DMS114 treated with DMSO at 0.1 percent for 48 hours (cell line): ENCODE measurements at regions not wholly inside any gene's neighbourhood (a gene's known extent, or its start where the extent isn't known, plus 50 kb on each side); places are given as distances from the start of the nearest gene placed in this dataset.
"Not testable (repeated sequence)": the region's sequence is repeated elsewhere in the genome, so short reads cannot be mapped to it uniquely, and the experiment has no call there.

Source experiments
- DNase-seq: peaks from one replicate; lab custom pipeline; 2025; ENCODE audit not compliant: unreplicated experiment; lab: John Stamatoyannopoulos, UW

DNA sequence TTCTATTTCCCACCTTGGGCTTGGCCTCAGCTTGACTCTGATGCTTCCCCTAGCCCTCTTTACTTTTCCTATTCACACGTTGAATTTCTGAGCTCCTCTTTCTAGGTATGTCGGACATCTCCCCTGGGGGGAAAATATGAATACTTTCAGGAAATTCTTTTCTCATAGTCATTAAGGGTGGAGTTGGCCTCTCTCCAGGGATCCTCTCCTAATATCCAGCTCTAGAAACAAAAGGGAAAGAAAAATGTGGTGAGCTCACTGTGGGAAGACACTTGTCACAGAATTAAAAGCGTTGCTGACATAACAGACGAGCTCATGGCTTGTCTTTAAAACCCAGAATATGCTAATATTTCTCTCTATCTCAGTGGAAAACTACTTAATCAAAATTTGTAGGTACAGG lies 132.7 kb upstream of the MEX3C start:
- DNase-seq: no peak

GRCh38 chr18:51330739-51331138 lies 133.3 kb upstream of the MEX3C start:
- DNase-seq: no peak

- no peak for DNase-seq
Observed at GRCh38 chr18:51337406-51337805, 139.9 kb upstream of the MEX3C start.

DNA sequence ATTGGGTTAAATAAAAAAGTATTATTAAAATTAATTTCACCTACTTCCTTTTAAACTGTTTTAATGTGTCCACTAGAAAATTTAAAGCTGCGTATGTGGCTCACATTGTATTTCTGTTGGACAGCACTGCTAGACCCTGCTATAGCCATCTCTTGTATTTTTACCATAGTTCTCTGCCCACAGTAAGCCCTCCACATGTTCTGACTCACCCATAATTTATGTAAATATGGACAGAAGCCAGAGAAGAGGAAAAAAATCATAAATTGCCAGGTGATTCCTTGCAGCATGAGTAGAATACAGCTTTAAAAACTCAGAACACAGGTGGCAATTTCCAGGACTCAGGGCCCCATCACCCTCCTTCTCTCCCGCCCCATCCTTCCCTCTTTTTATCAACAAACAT lies 142.4 kb upstream of the MEX3C start:
- no peak for DNase-seq

- no peak for DNase-seq
Observed at GRCh38 chr18:51340332-51340731, 142.9 kb upstream of the MEX3C start.

DNA sequence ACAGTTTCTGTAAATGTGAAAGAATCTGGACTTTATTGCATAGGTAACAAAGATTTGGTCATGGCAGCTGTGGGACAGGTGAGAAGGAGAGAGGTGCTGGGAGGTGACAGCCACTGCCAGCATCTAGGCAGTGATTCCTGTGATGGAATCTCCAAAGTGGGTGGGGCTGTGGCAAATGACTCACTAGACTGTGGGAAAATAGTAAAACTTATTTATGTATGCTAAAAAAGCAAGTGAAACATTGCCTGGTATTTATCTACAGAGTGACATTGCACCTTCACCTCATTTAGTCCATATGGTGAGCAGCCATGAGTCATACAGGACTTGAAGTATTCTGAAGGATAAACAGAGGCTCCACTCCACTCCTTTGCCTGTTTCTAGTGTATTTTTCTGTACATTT lies 145.3 kb upstream of the MEX3C start:
- no peak for DNase-seq

DNA sequence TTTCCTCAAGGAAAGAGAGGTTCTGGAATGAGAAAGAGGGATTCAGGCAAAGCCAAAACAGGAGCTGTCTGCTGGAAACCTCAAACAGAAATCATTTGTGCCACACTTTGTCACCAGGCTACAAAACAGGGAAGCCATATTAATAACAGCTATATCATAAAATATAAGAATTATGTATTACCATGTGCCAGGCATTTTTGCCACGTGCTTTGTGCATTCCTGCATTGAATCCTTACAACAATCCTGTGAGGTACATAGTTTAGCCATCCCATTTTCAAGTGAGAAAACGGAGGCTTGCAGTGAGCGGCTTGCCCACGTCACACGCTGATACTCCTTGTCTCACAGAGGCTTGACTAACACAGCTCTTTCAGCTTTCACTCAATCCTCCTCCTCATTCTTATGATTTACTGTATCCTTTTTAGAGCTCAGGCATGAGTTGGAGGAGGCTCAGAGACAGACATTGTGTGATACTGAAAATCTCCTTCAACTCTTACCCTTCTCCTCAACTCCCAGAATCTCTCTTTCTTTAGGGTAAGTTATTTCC lies 148.4 kb upstream of the MEX3C start:
- no peak for DNase-seq

DNA sequence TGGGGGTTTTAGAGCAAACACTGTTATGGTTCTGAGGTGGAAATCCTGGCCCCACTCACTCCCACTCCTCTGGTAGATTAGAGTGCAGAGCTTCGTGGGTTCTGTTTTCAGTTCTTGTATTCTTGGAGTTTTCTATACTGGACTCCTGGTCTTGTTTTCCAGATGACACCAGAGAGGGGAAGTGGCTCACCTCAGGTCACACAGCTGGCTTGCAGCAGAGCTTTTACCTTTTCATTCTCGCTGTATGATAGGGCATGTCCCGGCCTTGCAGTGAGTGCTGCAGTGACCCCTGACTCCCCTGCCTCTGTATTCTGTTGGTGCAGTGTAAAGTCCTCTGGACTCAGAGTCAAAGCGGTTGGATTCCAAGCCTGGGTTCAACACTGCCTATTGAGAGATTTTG lies 148.9 kb upstream of the MEX3C start:
- DNase-seq: no peak

- no peak for DNase-seq
Observed at GRCh38 chr18:51350081-51350480, 152.6 kb upstream of the MEX3C start.

- DNase-seq: no peak
Observed at GRCh38 chr18:51355841-51356240, 158.4 kb upstream of the MEX3C start.

GRCh38 chr18:51360301-51360700 lies 162.8 kb upstream of the MEX3C start:
- DNase-seq: not testable (repeated sequence)

DNA sequence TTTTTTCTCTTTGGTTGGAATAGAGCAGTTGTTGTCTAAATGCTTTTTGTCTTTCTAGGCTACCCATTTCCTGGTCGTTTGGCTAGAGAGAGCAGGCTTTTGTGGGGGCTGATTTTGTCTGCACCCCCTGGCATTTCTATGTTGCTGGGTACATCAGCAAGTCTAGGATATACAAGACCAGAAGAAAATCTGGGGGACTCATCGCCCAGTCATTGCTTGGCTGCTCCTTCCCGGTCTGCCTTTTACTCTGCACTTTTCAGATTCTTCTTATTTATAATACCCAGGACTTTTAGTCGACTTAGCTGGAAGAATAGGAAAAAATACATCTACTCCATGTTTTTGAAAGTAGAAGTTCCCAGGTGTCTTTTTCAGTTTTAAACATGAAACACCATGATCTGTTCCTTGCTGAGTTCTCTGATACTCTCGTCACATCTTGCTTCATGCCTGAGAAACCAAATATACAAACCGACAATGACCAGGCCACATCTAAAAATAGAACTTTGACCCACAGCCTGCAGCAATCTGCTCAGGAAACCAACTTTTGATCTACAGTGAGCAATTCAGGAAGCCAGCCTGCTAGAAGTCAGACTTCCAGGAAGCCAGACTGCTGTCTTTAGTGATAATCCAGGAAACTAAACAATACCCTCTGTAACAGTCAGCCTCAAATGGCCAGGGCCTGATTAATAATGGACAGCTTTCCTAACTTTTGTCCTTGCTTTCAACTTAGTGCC lies 163.8 kb upstream of the MEX3C start:
- no peak for DNase-seq

GRCh38 chr18:51363384-51363783 lies 165.9 kb upstream of the MEX3C start:
- no peak for DNase-seq

- DNase-seq: no peak
Observed at GRCh38 chr18:51370996-51371395, 173.5 kb upstream of the MEX3C start.

- DNase-seq: no peak
Observed at GRCh38 chr18:51371929-51372328, 174.4 kb upstream of the MEX3C start.

DNA sequence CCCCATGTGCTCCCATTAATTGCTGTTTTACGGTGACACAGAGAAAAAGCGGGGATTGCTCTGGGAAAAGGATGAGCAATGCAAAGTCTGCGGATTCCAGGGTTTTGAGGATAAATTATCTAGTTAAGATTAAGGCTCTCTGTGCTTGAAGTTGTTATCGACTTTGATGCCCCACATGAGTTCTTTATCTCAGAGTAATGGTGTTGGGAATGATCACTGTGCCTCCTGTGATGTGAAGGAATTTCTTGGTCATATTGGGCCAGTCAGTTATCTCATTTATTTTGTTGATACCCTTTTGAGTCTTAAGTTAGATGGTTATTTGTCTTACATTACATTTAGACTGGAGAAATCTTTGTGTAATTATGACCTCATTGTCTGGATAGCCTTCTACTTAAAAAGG lies 184.6 kb upstream of the MEX3C start:
- no peak for DNase-seq

DNA sequence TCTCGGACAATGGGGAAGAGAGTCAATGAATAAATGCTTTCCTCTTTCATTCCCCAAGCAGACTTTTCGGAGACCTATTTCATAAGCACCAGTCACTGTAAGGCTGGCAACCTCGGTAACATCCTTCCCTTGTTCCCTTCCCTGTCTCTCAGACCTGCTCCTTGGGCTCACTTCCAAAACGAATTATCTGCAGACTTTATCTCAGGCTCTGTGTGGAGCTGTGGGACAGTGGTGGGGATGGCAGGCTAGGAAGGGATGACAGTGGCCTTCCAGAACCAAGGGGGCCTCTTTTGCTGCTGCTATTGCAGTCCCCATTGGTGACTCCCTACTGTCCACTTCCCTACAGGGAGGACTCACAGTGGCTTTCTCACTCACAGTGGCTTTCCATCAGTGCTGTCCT lies 185.6 kb upstream of the MEX3C start:
- DNase-seq: no peak

DNA sequence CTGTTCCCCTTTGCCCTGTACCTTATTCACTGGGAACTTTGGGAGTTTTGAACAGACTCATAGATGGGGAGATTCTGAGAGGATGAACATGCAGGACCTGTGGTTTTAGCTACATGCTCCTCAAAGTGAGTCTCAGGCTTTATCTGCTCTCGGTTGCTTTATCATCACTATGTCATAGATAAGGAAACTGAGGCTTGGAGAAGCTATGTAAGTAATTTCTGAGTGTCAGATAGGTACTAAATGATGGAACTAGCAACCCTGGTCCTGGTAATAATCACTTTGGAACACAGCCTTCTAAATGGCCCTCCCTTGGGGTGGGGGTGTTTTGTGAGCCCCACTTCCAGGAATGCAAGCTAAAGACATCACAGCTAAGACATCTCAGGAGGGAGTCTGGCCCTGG lies 186.2 kb upstream of the MEX3C start:
- no peak for DNase-seq

- DNase-seq: no peak
Observed at GRCh38 chr18:51385270-51385669, 187.8 kb upstream of the MEX3C start.

DNA sequence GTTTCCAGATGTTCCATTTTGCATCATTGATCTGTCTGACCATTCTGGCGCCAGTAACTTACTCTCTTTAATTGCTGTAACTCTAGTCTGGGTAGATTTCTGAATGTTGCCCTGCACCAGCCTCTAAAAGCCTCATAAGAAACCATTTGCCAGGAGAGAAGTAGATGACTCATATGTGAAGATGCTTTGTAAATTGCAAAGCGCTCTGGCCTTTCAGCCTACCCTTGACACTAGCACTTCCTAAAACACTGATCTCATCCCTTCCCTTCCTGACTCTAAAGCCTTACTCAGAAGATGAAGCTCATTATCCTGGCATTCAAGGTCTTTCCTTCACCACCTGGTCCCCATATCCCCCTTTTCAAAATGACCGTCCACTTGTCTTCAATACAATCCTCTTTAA lies 193.2 kb upstream of the MEX3C start:
- DNase-seq: no peak

- DNase-seq: no peak
Observed at GRCh38 chr18:51391215-51391614, 193.7 kb upstream of the MEX3C start.

DNA sequence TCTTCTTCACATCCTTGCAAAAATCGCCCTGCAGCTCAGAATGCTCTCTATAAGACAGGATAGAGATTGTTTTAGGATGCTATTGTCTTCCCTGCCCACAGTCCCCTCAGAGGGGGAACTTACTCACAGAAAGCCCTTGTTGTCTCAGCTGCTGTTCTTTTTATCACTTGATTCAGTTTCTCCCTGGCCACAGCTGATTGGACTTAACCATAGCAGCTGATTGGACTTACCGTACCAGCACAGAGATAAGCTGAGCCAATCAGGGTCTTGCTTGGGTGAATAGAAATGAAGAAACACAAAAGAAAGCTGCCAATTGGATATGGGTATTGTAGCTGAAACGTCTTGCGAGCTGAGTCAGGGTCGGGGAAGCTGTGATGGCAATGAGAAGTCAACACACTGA lies 194.2 kb upstream of the MEX3C start:
- no peak for DNase-seq

GRCh38 chr18:51397347-51397962 lies 200.0 kb upstream of the MEX3C start:
- DNase-seq: no peak
